Transverse colon (tissue), 4 donors: ENCODE measurements at regions not wholly inside any gene's neighbourhood (a gene's known extent, or its start where the extent isn't known, plus 50 kb on each side); places are given as distances from the start of the nearest gene placed in this dataset.

Experiments used
- EP300 ChIP-seq: sonication (generic); formaldehyde crosslinking; IDR thresholded peaks from one replicate; pipeline ENCODE4 v1.6.1; 2017; ENCODE audit warnings: antibody characterized with exemption, low read depth
- POLR2AphosphoS5 ChIP-seq, 3 donors: sonication (generic); formaldehyde crosslinking; IDR thresholded peaks; one replicate each; pipeline ENCODE4 v1.6.1; 2016; ENCODE audit warnings: antibody characterized with exemption in 3 of 3
- TF ChIP-seq, protein P1 (sequence below), 5 experiments: fragments of 200-600 bp in 3 of 5; fragments of 450-650 bp in 2 of 5; sonication (generic) in 3 of 5; IDR thresholded peaks; 1 replicate in 2 of 5; 2 replicates in 3 of 5; pipeline ENCODE4 v1.5.1; 2016 to 2017; ENCODE audit warnings: antibody characterized with exemption in 5 of 5, inconsistent platforms in 3 of 5, mild to moderate bottlenecking in 2 of 5, moderate library complexity in 1 of 5

DNA sequence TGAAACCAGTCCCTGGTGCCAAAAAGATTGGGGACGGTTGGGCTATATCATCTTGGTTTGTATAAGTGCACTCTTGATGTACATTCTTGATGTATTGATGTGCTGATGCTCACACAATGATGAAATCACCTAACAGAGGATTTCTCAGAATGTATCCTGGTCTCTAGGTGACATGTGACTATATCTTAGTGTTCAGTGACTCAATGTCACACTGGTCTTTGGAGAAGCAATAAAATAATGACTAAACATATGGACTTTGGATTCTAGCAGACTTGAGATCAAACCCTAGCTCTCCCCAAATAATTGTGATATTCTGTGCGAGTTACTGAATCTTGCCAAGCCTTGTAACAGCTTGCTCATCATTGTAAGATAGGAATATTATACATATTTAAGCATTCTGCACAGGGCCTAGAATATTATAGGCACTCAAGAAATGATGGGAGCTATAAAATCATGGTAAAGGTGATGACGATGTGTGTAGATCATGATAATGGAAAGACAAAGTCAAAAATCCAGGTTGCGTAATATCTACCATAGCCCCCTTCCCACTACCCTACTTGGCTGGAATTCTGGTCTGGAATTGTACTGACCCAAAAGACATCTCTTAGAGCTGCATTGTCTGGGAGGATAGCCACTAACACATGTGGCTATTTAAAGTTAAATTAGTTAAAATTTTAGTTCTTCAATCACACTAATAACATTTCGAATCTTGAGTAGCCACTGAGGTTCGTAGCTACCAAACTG, 117.6 kb upstream of the PWP1 start:
- TF ChIP-seq, protein P1, sequence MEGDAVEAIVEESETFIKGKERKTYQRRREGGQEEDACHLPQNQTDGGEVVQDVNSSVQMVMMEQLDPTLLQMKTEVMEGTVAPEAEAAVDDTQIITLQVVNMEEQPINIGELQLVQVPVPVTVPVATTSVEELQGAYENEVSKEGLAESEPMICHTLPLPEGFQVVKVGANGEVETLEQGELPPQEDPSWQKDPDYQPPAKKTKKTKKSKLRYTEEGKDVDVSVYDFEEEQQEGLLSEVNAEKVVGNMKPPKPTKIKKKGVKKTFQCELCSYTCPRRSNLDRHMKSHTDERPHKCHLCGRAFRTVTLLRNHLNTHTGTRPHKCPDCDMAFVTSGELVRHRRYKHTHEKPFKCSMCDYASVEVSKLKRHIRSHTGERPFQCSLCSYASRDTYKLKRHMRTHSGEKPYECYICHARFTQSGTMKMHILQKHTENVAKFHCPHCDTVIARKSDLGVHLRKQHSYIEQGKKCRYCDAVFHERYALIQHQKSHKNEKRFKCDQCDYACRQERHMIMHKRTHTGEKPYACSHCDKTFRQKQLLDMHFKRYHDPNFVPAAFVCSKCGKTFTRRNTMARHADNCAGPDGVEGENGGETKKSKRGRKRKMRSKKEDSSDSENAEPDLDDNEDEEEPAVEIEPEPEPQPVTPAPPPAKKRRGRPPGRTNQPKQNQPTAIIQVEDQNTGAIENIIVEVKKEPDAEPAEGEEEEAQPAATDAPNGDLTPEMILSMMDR (IDR thresholded peaks at IDR 0.05), result no peak
- TF ChIP-seq EP300 (no peak), POLR2AphosphoS5 (IDR thresholded peaks at IDR 0.05) (no peak)
